Right lobe of liver (tissue), 6 donors: ENCODE measurements at regions not wholly inside any gene's neighbourhood (a gene's known extent, or its start where the extent isn't known, plus 50 kb on each side); places are given as distances from the start of the nearest gene placed in this dataset.

Experiments
- ATAC-seq, 4 donors: fragments of 200-7000 bp; cut with Tn5 transposase; one replicate each; pipeline ENCODE4 v1.9.1; 2020; ENCODE audit warnings: mild to moderate bottlenecking in 4 of 4, moderate library complexity in 4 of 4
- DNase-seq, 3 donors: peaks; one replicate each; pipeline ENCODE4 v3.0.0-alpha.2; 2020
- H3K27ac ChIP-seq, 3 donors: fragments of 200-600 bp; one replicate each; pipeline ENCODE4 v1.8.0; 2022
- H3K27me3 ChIP-seq, 2 donors: fragments of 200-600 bp; one replicate each; pipeline ENCODE4 v1.8.0; 2022
- H3K36me3 ChIP-seq, 4 donors: fragments of 200-600 bp; sonication (generic) in 1 of 4; one replicate each; pipeline versions ENCODE4 v1.5.1 to v1.8.0; 2017 to 2022; ENCODE audit warnings: control low read depth in 1 of 4
- H3K4me1 ChIP-seq, 4 donors: fragments of 200-600 bp; sonication (generic) in 1 of 4; one replicate each; pipeline versions ENCODE4 v1.5.1 to v1.8.0; 2017 to 2022; ENCODE audit warnings: control low read depth in 1 of 4
- H3K4me3 ChIP-seq, 3 donors: fragments of 200-600 bp; one replicate each; pipeline ENCODE4 v1.8.0; 2022
- H3K9me3 ChIP-seq, 4 donors: fragments of 200-600 bp; sonication (generic) in 1 of 4; one replicate each; pipeline versions ENCODE4 v1.5.1 to v1.8.0; 2017 to 2022; ENCODE audit warnings: control low read depth in 1 of 4
- CTCF ChIP-seq, 4 donors: fragments of 200-600 bp in 3 of 4; fragments of 450-650 bp in 1 of 4; IDR thresholded peaks; one replicate each; pipeline versions ENCODE4 v1.5.1 to v1.8.0; 2016 to 2022; ENCODE audit warnings: antibody characterized with exemption in 4 of 4, mild to moderate bottlenecking in 2 of 4
- POLR2A ChIP-seq: fragments of 450-650 bp; IDR thresholded peaks from one replicate; pipeline ENCODE4 v1.6.1; 2017; ENCODE audit warnings: antibody characterized with exemption, mild to moderate bottlenecking
- WGBS: methylation state at CpG from one replicate; pipeline ENCODE4 v1.1.6; 2018; ENCODE audit warnings: low coverage, low lambda C conversion rate; ENCODE audit not compliant: insufficient coverage; ENCODE audit errors: missing lambda C conversion rate; 5-methylcytosine and 5-hydroxymethylcytosine counted together
- intact Hi-C, 2 donors: fragments of 100-400 bp; cut with DNase I; formaldehyde crosslinking; loops; one replicate each; pipeline versions ENCODE4 v1.11.2 to v1.14.1; 2022
- donor health status: DM: no; HTN: yes; CAD: no.
- donor health status: DM: no; HTN: no; CAD: no.
- donor health status: DM: no; HTN: no; CAD: no.
- donor health status: DM: no; HTN: yes; CAD: no.
- donor health status: DM: no; HTN: yes; CAD: no.

DNA sequence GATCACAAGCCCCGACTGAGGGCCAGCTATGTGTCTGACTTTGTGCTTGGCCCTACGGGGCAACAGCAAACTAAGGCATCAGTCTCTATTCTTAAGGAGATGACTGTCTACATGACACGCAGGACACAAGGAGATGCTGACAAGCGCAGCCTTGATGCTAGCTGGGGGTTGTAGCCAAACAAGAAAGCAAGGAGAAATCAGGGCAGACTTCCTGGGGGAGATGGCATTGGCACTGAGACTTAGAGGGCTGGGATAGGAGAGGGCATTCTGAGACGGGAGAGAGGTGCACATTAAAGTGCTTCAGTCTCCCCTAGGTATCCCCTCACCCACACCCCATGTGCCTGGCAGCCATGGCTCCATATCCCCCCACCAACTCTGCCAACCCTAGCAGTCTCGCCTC is 210.8 kb upstream of the POU3F1 start:
- no peak for ATAC-seq
- no peak for TF ChIP-seq CTCF (IDR thresholded peaks at IDR 0.05)
- intact Hi-C loops: no loop called here
- WGBS: 52% methylated on average over 5 of the region's 6 CpGs
- no peak overlapping the region for H3K4me3 ChIP-seq
- H3K27ac ChIP-seq: no peak overlapping the region
- H3K9me3 ChIP-seq: no peaks in the 10 kb centered on the region
- no peaks in the 10 kb centered on the region for H3K27me3 ChIP-seq
- no peaks in the 10 kb centered on the region for H3K36me3 ChIP-seq
- H3K4me1 ChIP-seq: no peaks in the 10 kb centered on the region
- no peak for DNase-seq

DNA sequence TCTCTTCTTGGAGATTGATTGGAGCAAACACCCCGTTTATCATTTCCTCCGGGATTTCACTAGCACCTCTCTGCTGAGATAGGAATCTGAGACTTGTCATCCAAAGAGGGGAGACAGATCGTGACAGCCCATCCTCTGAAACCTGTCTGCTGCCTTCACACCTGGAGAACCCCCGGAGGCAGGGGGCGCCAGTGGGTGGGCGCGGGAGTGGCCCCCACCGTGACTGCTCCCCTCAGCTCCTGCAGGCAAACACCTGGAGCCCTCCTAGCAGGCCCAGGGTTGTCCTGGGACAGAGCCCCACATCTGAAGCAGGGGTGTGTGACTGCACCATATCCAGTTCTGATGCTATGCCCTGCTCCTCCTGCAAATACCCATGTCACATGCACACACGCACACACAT is 209.5 kb upstream of the POU3F1 start:
- no peak for ATAC-seq
- Histone ChIP-seq H3K9me3 (no peaks in the 10 kb centered on the region), H3K27me3 (no peaks in the 10 kb centered on the region), H3K4me3 (no peak overlapping the region), H3K27ac (no peak overlapping the region), H3K36me3 (no peaks in the 10 kb centered on the region), H3K4me1 (no peaks in the 10 kb centered on the region)
- intact Hi-C loops: no loop called here
- DNase-seq: no peak
- WGBS: 67% methylated on average over 1 of the region's 9 CpGs
- no peak for TF ChIP-seq CTCF (IDR thresholded peaks at IDR 0.05)
- no peak for TF ChIP-seq POLR2A

DNA sequence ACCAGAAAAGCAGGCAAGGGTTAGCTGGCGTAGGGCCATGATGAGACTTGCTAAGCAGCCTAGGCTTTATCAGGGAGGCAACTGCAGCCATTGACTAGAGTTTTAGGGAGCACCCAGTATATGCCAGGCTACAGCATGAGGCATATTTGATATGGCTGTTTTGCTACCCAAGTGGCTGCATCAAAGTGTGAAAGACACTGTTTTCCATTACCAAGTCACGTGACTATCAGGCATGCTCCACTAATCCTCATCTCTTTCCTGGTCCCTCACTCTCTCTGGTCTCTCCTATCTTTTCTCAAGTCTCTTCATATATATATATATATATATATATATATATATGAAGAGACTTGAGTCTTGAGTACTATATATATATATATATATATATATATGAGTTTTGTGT is 206.7 kb upstream of the POU3F1 start:
- ATAC-seq (no peak), DNase-seq (no peak)
- Histone ChIP-seq H3K9me3 (no peaks in the 10 kb centered on the region), H3K4me1 (no peaks in the 10 kb centered on the region), H3K27me3 (no peaks in the 10 kb centered on the region), H3K4me3 (no peak overlapping the region), H3K27ac (no peak overlapping the region), H3K36me3 (no peaks in the 10 kb centered on the region)
- intact Hi-C loops: no loop called here
- TF ChIP-seq CTCF (IDR thresholded peaks at IDR 0.05): no peak
- no peak for TF ChIP-seq POLR2A
- 90% methylated on average over 2 of the region's 2 CpGs for WGBS

GRCh38 chr1:38250356-38250755 is 203.8 kb upstream of the POU3F1 start:
- no peak overlapping the region for H3K27ac ChIP-seq
- ATAC-seq: no peak
- H3K36me3 ChIP-seq: no peaks in the 10 kb centered on the region
- no peaks in the 10 kb centered on the region for H3K27me3 ChIP-seq
- H3K9me3 ChIP-seq: no peaks in the 10 kb centered on the region
- no CpG with 5 or more reads among the region's 3 CpGs for WGBS
- no peak for DNase-seq
- intact Hi-C loops: no loop called here
- H3K4me3 ChIP-seq: no peak overlapping the region
- peaks cover 0 to 8% (median 4%) of the 10 kb centered on the region in 4 donors for H3K4me1 ChIP-seq
- TF ChIP-seq POLR2A (no peak), CTCF (IDR thresholded peaks at IDR 0.05) (no peak)

DNA sequence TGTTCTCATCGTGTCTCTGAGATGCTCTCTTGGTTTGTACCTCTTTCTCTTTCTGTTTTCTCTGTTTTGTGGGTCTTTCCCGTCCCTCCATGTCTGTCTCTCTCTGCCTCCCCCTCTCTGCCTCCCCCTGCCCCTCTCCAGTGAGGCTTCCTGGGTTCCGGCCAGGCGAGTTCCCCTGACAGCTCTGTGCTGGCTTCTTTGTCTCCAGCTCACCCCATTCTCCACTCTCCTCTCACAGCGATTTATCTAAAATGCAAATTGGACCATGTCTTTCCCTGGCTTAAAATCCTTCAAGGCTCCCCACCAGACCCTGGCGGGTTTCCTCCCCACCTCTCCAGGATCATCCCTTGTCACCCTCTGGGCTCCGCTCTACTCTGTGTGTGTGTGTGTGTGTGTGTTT is 202.4 kb upstream of the POU3F1 start:
- ATAC-seq (no peak), DNase-seq (no peak)
- TF ChIP-seq CTCF (IDR thresholded peaks at IDR 0.05) (no peak), POLR2A (no peak)
- 77% methylated on average over 5 of the region's 7 CpGs for WGBS
- Histone ChIP-seq H3K27me3 (no peaks in the 10 kb centered on the region), H3K36me3 (no peaks in the 10 kb centered on the region), H3K4me1 (peaks cover 0 to 8% (median 4%) of the 10 kb centered on the region in 4 donors), H3K4me3 (no peak overlapping the region), H3K9me3 (no peaks in the 10 kb centered on the region), H3K27ac (no peak overlapping the region)
- intact Hi-C loops: no loop called here
